Epithelial cell of esophagus (primary cell): ENCODE measurements at regions not wholly inside any gene's neighbourhood (a gene's known extent, or its start where the extent isn't known, plus 50 kb on each side); places are given as distances from the start of the nearest gene placed in this dataset.

Experiments used
- DNase-seq: peaks from one replicate; pipeline ENCODE4 v3.0.0; 2010; ENCODE audit warnings: low read depth
- H3K4me3 ChIP-seq: 2 replicates; pipeline ENCODE4 v1.5.1; 2011; ENCODE audit warnings: mild to moderate bottlenecking, low read length, control low read depth
- TF ChIP-seq, protein P1 (sequence below): IDR thresholded peaks from 2 replicates; pipeline ENCODE4 v1.5.1; 2011; ENCODE audit warnings: low read depth, mild to moderate bottlenecking, low read length, control low read depth, inconsistent platforms; ENCODE audit not compliant: insufficient read depth; ENCODE audit errors: missing control alignments

DNA sequence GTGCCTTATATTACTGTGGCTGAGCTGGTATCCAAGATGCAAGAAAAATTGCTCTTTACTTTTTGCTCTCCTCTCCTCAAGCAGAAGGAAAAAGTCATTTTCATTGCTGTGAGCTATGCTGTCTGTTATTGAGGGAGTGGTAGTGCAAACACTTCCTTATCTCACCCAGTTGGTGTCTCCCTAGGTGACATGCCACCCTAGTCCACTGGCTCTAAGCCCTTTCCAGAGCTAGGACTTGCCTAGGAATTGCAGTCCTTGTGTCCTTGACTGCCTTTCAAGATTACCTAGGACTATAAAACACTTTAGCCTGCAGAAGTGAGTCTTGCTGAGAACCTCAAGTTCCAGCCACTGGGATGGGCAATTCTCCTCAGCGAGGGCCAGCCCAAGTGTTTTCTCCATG lies 458.3 kb downstream of the MRPL39 start:
- DNase-seq = no peak
- TF ChIP-seq, protein P1, sequence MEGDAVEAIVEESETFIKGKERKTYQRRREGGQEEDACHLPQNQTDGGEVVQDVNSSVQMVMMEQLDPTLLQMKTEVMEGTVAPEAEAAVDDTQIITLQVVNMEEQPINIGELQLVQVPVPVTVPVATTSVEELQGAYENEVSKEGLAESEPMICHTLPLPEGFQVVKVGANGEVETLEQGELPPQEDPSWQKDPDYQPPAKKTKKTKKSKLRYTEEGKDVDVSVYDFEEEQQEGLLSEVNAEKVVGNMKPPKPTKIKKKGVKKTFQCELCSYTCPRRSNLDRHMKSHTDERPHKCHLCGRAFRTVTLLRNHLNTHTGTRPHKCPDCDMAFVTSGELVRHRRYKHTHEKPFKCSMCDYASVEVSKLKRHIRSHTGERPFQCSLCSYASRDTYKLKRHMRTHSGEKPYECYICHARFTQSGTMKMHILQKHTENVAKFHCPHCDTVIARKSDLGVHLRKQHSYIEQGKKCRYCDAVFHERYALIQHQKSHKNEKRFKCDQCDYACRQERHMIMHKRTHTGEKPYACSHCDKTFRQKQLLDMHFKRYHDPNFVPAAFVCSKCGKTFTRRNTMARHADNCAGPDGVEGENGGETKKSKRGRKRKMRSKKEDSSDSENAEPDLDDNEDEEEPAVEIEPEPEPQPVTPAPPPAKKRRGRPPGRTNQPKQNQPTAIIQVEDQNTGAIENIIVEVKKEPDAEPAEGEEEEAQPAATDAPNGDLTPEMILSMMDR = no peak
- H3K4me3 ChIP-seq = no peak overlapping the region

DNA sequence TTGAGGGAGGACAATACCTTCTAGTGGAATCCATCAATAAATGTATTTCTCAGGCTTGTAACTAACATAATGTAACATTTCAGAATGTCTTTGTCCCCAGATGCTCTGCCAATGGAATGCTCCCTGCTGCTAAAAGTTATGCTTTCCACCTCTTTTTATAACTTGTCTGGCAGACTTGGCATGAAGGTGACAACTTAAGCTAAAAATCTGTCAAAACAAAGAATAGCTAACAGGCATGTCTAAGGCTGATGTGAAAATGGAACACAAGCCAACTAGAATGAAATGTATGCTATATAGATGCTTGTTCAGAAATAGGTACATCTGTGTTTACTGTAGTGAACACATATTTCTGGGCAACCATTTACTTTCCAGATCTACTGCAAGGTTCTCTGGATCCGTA lies 467.9 kb downstream of the MRPL39 start:
- TF ChIP-seq, protein P1 = no peak

DNA sequence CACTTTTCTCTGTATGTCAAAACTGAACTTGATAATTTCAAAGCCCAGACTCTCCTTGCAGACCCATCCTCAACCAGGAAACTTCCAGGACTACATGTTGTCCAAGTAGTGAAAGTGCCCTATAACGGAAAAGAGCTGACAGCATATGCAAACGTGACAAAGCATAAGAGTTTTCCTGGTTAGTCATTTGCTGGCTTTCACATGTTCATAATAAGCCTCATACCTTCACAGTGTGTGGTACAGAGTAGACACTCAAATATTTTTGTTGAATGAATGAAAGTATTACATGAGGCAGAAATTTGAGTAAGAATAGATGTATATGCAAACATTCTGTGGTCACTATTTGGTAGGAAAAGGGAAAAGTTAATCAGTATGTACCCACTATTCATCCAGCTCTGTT lies 473.3 kb downstream of the MRPL39 start:
- DNase-seq = no peak
- TF ChIP-seq, protein P1 = no peak
- H3K4me3 ChIP-seq = no peak overlapping the region

More for the DNA sequence above, 467.9 kb downstream of the MRPL39 start:
- DNase-seq = no peak
- no peak overlapping the region for H3K4me3 ChIP-seq

DNA sequence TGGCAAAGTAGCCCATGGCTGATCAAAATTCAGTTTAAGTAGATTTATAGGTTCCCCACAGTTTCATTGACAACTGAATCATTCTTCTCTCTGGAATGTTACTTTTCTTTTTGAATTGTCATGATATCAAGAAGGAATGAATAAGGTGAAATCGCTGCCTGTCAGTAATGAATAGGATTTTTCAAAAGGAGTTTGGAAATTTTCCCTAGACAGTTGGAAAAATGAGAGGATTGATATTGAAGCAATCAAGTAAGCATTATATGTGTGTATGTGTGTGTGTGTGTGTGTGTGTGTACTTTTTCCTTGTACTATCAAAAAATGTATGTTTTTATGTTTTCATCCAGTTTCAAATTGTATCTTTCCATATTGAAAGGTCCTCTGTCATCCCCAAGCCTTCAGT lies 479.5 kb downstream of the MRPL39 start:
- TF ChIP-seq, protein P1 = no peak
- DNase-seq = no peak
- H3K4me3 ChIP-seq = no peak overlapping the region

DNA sequence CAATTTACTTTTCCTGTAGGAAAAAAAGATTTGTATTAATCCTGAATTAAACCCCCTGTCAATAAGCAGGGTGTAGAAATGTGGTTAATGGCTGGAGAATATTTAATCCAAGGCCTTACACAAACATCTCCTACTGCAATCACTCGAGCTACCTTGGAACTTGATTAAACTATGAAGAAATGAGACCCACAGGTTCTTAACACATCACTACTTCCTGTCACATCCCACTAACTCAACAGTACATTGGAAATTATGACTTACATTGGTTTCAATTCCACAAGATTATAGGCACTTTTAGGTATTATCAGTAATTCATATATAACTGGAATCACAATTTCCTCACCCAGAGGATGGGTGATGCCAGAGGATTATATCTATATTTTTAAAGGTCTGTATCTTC lies 480.3 kb downstream of the MRPL39 start:
- TF ChIP-seq, protein P1 = no peak
- no peak overlapping the region for H3K4me3 ChIP-seq
- no peak for DNase-seq

DNA sequence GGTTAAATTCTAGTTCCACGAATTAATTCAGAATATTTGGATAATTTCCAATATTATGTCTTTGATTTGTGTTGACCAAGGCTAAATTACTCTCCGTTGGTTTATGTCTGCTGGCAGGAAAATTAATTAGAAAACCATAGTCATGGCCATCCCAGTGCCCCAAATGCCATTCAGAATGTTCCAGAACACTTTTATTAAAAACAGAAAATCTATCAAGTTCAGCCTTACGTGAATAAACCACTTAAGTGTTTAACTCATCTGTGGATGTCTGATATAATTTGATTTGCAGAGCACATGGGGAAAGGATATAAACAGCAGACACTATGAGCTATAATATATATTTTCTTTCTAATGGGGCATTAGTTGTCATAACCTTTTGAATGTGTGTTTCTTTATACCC lies 480.7 kb downstream of the MRPL39 start:
- DNase-seq = no peak
- no peak overlapping the region for H3K4me3 ChIP-seq
- TF ChIP-seq, protein P1 = no peak

DNA sequence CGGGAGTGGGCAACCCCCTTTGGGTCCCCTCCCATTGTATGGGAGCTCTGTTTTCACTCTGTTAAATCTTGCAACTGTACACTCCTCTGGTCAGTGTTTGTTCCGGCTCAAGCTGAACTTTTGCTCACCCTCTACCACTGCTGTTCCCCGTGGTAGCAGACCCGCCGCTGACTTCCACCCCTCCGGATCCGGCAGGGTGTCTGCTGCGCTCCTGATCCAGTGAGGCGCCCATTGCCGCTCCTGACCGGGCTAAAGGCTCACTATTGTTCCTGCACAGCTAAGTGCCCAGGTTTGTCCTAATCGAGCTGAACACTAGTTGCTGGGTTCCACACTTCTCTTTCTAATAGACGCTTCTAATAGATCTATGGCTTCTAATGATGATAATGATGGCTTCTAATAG lies 488.6 kb downstream of the MRPL39 start:
- no peak for DNase-seq
- TF ChIP-seq, protein P1 = no peak
- H3K4me3 ChIP-seq = no peak overlapping the region
